HepG2 (cell line): ENCODE measurements at regions not wholly inside any gene's neighbourhood (a gene's known extent, or its start where the extent isn't known, plus 50 kb on each side); places are given as distances from the start of the nearest gene placed in this dataset.

Experiments used
- GABPA ChIP-seq, 2 experiments: IDR thresholded peaks; 2 replicates each; pipeline ENCODE4 v1.6.1; 2011 to 2016; ENCODE audit warnings: low read depth in 2 of 2, low read length in 1 of 2, missing biosample characterization in 1 of 2, missing genetic modification characterization in 1 of 2
- HOXA7 ChIP-seq: sonication (generic); formaldehyde crosslinking; IDR thresholded peaks from 2 replicates; pipeline ENCODE4 v1.8.1; 2022; ENCODE audit warnings: mild to moderate bottlenecking, missing genetic modification reagents, moderate library complexity
- KDM4B ChIP-seq: sonication (generic); formaldehyde crosslinking; IDR thresholded peaks from 2 replicates; pipeline ENCODE4 v1.4.0; 2020; ENCODE audit warnings: missing genetic modification reagents
- KDM5B ChIP-seq: sonication (generic); formaldehyde crosslinking; IDR thresholded peaks from 2 replicates; pipeline ENCODE4 v1.4.0; 2020; ENCODE audit warnings: missing genetic modification reagents, mild to moderate bottlenecking, borderline replicate concordance
- NCOR1 ChIP-seq: fragments of 200-600 bp; sonication (generic); IDR thresholded peaks from 2 replicates; pipeline ENCODE4 v1.7.0; 2017; ENCODE audit warnings: antibody characterized with exemption, low read length, borderline replicate concordance
- NFIC ChIP-seq: IDR thresholded peaks from 2 replicates; pipeline ENCODE4 v1.6.1; 2012; ENCODE audit warnings: mild to moderate bottlenecking, low read length, inconsistent platforms
- RARG ChIP-seq: sonication (generic); formaldehyde crosslinking; IDR thresholded peaks from 2 replicates; pipeline ENCODE4 v1.4.0; 2020; ENCODE audit warnings: low read depth, mild to moderate bottlenecking, missing genetic modification reagents
- SNAPC2 ChIP-seq: sonication (generic); formaldehyde crosslinking; IDR thresholded peaks from 2 replicates; pipeline ENCODE4 v1.8.1; 2022; ENCODE audit warnings: mild to moderate bottlenecking, missing genetic modification reagents
- ZBTB1 ChIP-seq: sonication (generic); formaldehyde crosslinking; IDR thresholded peaks from 2 replicates; pipeline ENCODE4 v1.4.0; 2020; ENCODE audit warnings: missing genetic modification reagents, borderline replicate concordance
- ZNF367 ChIP-seq: sonication (generic); formaldehyde crosslinking; IDR thresholded peaks from 2 replicates; pipeline ENCODE4 v1.4.0; 2020; ENCODE audit warnings: missing genetic modification reagents, borderline replicate concordance
- ZNF484 ChIP-seq: sonication (generic); formaldehyde crosslinking; IDR thresholded peaks from 2 replicates; pipeline ENCODE4 v1.5.1; 2020; ENCODE audit warnings: mild to moderate bottlenecking, low read depth, missing genetic modification reagents, borderline replicate concordance
- ZNF619 ChIP-seq: sonication (generic); formaldehyde crosslinking; IDR thresholded peaks from 2 replicates; pipeline ENCODE4 v1.4.0; 2020; ENCODE audit warnings: mild to moderate bottlenecking, missing genetic modification reagents
- ZSCAN20 ChIP-seq: sonication (generic); formaldehyde crosslinking; IDR thresholded peaks from 2 replicates; pipeline ENCODE4 v1.4.0; 2020; ENCODE audit warnings: missing genetic modification reagents, mild to moderate bottlenecking, borderline replicate concordance
- TF ChIP-seq, protein P1 (sequence below): sonication (generic); formaldehyde crosslinking; IDR thresholded peaks from 2 replicates; pipeline ENCODE4 v1.4.0; 2020; ENCODE audit warnings: mild to moderate bottlenecking, missing genetic modification reagents
- TF ChIP-seq, protein P2 (sequence below): sonication (generic); formaldehyde crosslinking; IDR thresholded peaks from 2 replicates; pipeline ENCODE4 v1.5.1; 2020; ENCODE audit warnings: mild to moderate bottlenecking, missing genetic modification reagents, moderate library complexity
- TF ChIP-seq, protein P3 (sequence below): sonication (generic); formaldehyde crosslinking; IDR thresholded peaks from 2 replicates; pipeline ENCODE4 v1.9.0; 2021; ENCODE audit warnings: missing genetic modification reagents, mild to moderate bottlenecking, borderline replicate concordance
- TF ChIP-seq, protein P4 (sequence below): sonication (generic); formaldehyde crosslinking; IDR thresholded peaks from 2 replicates; pipeline ENCODE4 v1.4.0; 2020; ENCODE audit warnings: missing genetic modification reagents, borderline replicate concordance
- TF ChIP-seq, protein P5 (sequence below): IDR thresholded peaks from 2 replicates; pipeline ENCODE4 v1.6.1; 2016; ENCODE audit warnings: missing biosample characterization, missing genetic modification reagents, low read depth

DNA sequence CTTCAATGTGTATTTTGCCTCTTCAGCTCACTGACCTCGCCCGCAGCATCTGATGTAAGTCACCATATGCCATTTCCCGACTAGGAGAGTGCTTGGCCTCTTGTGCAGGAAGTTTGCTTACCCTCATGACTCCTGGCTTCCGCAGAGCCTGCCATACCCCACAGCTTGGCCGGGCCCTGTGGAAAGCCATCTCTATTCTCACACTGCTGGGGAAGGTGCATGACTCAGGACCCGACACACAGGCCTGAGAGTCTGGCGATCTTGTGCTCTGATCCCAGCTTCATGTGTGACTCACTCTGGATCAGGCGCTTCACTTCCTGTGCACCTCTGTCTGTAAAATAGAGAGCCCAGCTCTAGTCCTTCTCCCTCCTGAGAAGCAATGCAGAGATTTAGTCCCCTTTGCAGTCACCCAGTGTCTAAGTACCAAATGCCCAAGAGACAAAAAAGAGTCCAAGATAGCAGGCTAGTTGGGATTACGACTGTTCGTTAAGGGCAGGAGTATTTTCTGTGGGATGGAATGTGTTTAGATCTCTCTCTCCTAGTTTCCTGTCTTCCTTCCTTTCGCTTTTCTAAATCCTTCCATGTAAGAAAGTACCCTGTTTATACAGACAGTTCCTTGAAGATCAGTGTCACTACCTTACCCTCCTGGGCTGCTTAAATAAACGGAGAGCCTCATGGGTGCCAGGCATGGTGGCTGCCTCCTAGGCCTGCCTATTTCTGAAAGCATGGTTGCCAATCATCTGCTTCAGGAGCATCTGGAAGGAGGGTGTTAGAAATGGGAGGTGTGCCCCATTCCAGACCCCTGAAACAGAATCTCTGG lies 62.8 kb upstream of the KIF26B start (continued):
- TF ChIP-seq ZNF484 (no peak), ZSCAN20 (CRISPR knock-in tag) (no peak), KDM5B (CRISPR knock-in tag) (no peak; the same call in 1 of the 2 replicates), NCOR1 (no peak), GABPA (IDR thresholded peaks at IDR 0.05; ENCODE audit: low read depth, low read length) (peak; percentile 33; the same call in 1 of the 2 replicates), GABPA (CRISPR knock-in tag; IDR thresholded peaks at IDR 0.05; ENCODE audit: low read depth) (peak; percentile 87), ZNF619 (no peak), ZNF367 (CRISPR knock-in tag) (no peak), NFIC (no peak), ZBTB1 (CRISPR knock-in tag) (no peak), SNAPC2 (peak; percentile 52; the same call in 1 of the 2 replicates), RARG (CRISPR knock-in tag) (no peak), KDM4B (CRISPR knock-in tag) (no peak), HOXA7 (no peak)
- TF ChIP-seq, protein P1, sequence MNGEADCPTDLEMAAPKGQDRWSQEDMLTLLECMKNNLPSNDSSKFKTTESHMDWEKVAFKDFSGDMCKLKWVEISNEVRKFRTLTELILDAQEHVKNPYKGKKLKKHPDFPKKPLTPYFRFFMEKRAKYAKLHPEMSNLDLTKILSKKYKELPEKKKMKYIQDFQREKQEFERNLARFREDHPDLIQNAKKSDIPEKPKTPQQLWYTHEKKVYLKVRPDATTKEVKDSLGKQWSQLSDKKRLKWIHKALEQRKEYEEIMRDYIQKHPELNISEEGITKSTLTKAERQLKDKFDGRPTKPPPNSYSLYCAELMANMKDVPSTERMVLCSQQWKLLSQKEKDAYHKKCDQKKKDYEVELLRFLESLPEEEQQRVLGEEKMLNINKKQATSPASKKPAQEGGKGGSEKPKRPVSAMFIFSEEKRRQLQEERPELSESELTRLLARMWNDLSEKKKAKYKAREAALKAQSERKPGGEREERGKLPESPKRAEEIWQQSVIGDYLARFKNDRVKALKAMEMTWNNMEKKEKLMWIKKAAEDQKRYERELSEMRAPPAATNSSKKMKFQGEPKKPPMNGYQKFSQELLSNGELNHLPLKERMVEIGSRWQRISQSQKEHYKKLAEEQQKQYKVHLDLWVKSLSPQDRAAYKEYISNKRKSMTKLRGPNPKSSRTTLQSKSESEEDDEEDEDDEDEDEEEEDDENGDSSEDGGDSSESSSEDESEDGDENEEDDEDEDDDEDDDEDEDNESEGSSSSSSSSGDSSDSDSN = no peak
- TF ChIP-seq, protein P2, sequence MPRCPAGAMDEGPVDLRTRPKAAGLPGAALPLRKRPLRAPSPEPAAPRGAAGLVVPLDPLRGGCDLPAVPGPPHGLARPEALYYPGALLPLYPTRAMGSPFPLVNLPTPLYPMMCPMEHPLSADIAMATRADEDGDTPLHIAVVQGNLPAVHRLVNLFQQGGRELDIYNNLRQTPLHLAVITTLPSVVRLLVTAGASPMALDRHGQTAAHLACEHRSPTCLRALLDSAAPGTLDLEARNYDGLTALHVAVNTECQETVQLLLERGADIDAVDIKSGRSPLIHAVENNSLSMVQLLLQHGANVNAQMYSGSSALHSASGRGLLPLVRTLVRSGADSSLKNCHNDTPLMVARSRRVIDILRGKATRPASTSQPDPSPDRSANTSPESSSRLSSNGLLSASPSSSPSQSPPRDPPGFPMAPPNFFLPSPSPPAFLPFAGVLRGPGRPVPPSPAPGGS (CRISPR knock-in tag) = no peak
- TF ChIP-seq, protein P3, sequence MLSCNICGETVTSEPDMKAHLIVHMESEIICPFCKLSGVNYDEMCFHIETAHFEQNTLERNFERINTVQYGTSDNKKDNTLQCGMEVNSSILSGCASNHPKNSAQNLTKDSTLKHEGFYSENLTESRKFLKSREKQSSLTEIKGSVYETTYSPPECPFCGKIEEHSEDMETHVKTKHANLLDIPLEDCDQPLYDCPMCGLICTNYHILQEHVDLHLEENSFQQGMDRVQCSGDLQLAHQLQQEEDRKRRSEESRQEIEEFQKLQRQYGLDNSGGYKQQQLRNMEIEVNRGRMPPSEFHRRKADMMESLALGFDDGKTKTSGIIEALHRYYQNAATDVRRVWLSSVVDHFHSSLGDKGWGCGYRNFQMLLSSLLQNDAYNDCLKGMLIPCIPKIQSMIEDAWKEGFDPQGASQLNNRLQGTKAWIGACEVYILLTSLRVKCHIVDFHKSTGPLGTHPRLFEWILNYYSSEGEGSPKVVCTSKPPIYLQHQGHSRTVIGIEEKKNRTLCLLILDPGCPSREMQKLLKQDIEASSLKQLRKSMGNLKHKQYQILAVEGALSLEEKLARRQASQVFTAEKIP (CRISPR knock-in tag) = no peak
- TF ChIP-seq, protein P4, sequence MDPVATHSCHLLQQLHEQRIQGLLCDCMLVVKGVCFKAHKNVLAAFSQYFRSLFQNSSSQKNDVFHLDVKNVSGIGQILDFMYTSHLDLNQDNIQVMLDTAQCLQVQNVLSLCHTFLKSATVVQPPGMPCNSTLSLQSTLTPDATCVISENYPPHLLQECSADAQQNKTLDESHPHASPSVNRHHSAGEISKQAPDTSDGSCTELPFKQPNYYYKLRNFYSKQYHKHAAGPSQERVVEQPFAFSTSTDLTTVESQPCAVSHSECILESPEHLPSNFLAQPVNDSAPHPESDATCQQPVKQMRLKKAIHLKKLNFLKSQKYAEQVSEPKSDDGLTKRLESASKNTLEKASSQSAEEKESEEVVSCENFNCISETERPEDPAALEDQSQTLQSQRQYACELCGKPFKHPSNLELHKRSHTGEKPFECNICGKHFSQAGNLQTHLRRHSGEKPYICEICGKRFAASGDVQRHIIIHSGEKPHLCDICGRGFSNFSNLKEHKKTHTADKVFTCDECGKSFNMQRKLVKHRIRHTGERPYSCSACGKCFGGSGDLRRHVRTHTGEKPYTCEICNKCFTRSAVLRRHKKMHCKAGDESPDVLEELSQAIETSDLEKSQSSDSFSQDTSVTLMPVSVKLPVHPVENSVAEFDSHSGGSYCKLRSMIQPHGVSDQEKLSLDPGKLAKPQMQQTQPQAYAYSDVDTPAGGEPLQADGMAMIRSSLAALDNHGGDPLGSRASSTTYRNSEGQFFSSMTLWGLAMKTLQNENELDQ (CRISPR knock-in tag) = no peak
- TF ChIP-seq, protein P5, sequence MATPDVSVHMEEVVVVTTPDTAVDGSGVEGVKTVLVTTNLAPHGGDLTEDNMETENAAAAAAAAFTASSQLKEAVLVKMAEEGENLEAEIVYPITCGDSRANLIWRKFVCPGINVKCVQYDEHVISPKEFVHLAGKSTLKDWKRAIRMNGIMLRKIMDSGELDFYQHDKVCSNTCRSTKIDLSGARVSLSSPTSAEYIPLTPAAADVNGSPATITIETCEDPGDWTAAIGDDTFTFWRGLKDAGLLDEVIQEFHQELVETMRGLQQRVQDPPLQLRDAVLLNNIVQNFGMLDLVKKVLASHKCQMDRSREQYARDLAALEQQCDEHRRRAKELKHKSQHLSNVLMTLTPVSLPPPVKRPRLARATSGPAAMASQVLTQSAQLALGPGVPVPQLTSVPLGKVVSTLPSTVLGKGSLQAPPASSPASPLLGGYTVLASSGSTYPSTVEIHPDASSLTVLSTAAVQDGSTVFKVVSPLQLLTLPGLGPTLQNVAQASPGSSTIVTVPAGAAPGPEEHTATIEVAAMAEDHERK = no peak
